ENCODE measurements at regions not wholly inside any gene's neighbourhood (a gene's known extent, or its start where the extent isn't known, plus 50 kb on each side); places are given as distances from the start of the nearest gene placed in this dataset.

GRCh38 chr18:40582105-40582504 lies 1372.9 kb upstream of the PIK3C3 start:
- no peak for DNase-seq

- DNase-seq: no peak
These were observed 1377.1 kb upstream of the PIK3C3 start for GRCh38 chr18:40577981-40578365.

DNA sequence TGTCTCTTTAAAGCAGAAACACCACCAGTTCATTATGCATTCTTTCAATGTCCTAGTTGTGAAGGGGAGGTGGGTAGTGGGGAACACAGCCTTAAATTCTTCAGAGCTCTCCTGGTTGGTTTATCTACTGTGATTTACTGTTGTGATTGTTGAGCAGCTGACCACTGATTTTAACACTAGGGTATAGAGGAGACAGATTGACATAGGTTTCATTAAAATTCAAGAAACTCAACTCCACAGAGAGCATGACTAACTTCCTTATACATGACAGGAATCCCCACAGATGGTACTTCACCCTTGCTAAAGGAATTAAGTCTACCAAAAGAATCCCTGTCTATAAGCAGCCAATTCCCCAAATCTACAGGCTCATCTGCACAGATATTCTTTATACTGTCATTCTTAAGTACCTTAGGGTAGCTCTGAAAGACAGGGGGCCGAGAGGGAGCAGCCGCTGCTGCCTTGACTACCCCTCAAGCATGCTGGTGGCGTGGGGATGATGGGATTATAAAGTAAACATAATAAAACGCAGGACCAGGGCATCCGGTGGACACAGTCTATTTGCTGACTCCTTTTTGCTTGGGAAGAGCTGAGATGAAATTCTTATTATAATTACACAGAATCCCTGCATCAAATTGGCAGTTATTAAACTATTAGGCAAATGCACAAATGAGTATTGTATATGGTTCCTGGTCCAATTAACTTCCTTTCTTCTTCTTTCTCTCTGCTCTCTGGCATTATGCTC lies 1377.6 kb upstream of the PIK3C3 start:
- DNase-seq: no peak

DNA sequence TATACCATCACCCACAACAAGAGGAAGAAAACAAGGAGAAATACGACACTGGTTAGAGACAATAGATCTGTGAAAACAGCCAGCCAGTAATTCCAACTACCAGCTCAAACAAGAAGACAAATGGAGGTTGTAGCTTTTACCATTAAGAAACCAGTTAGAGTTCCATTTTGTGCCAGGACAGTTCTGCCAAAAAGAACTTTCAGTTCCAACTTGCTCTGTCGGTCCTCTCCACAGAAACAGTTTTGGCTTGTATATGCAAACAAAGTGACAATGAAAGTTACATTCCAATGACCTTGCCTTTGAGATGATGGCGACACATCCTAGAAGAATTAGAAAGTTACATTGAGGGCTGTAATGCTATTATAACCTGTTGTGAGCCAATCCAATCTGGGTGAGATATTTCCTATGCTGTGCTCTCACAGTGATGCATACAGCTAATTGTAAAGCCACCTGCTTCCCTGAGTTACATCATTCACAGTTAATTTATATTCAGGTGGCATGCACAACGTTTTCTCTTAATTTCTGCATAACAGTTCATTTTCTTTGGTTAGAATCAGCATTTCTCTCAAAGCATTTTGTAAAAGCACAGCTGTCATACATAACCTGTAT lies 1378.4 kb upstream of the PIK3C3 start:
- no peak for DNase-seq

DNA sequence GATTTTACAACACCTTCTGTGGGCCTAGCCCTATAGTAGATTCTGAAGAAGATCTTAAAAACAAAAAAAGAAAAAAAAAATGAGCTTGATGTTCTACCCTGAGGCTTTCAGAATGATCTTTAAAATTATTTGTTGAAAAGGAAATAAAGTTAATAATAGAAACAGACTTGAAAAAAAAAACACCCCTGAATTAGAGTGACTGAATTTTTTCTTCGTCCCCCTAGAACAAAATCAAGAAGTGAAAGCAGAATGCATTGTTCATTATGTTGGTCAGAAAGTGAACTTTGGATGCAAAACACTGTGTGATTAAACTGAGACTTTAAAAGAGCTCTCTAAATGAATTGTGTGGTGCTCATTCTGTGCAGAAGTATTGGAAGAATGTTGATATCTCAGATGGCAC lies 1384.4 kb upstream of the PIK3C3 start:
- DNase-seq: no peak

DNA sequence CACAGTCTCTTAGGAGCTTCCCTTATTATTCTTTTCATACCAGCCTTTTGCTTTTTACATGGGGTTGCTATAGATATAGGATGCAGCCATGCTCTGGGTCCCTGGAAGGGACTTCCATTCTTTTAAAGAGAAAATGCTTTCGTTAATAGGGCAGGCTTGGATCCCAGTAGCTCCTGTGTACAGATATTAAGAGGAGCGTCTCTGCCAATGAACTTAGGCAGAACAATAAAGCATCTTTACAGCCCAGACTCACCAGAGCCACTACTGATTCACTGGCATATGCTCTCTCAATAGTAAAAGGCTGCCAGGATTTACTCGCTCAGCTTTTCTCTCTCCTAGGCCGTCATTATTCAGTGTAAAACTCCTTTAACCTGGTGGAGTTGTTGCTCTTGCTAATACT lies 1385.4 kb upstream of the PIK3C3 start:
- no peak for DNase-seq

DNA sequence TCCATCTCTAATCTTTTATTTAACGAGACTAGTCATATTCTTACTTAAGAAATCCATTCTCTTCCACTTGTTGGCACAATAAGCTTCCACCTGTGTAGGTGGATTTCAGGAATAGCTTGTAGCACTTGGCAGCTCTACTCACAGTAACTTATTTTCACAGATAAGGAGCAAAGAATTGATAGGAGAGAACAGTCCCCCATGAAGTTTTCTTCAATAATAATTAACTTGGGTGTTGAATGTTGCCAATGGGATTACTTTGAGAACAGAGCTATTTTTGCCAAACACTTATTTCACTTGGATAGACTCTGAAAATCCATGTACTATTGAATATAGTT lies 1388.6 kb upstream of the PIK3C3 start:
- DNase-seq: no peak

DNA sequence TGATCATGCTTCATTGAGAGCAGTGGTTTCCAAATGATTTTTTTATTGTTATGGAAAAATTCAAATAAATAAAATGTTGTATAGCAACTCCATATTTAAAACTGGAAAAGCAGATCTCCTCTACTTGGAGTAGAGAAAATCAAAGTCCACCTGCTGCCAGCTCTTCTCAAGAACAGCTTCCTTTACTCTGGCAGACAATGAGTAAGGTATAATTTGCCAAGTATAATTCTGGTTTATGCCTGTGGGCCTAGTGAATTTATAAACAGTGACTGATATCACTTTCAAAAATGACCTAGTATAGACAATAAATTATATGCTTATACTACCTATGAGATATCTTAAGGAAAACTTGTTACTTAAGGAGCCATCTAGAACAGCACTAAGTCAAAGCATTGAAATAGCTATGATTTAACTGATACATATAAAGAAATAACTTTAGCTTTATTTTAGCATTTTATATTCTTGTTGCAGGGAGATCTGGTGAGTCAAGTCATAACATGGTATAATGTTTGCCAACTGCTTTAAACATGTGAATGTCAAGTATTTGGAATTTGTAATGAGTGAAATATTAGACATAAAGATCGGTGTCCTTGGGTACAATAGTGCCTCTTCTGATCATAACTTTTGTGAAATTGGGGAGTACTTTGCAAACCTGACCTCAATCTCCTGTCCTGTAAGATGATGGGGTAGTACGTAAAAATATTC lies 1389.1 kb upstream of the PIK3C3 start:
- DNase-seq: no peak

DNA sequence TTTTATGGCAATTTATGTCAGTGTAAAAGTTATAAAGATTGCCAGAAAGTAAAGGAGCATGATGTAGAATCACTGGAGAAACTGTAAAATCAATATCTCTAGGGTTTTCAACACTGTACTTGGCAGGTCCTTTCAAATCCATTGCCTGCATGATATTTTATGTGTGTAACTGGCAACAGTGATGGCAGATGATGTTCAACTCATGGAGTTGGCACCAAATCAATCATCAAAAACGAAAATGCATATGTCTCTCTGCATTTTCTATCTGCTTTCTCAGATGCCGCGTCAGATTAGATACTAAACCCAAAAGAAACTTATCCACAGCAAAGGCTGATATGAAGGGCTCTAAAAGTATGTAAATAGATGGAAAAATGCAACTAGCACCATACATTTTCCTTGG lies 1395.5 kb upstream of the PIK3C3 start:
- no peak for DNase-seq

DNA sequence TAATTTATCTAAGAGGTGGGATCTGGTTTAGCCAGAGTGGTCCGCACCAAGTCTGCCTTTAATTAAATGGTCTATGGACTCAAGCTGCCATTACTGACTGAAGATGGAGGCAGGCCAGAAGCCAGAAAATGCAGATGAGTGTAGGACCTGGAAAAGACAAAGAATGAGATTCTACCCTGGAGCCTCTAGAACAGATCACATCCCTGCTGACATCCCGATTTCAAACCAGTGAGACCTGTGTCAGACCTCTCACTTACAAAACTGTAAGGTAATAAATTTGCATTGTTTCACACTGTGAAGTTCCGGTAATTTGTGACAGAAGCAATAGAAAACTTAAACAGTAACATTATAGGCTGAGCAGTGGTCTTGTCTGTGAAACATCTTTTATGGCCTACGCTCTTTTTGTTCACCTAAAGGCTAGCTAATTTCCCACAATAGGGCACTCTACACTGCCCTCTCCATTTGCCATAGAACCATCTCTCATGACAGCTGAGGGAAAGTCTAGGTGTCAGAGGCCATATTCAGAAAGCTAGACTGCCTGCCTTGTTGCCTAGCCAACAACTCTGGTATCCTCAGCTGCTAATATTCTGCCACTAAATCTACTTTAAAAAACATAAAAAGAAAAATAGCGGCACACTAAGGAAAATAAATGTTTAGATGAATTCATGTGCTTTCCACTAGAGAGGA lies 1396.2 kb upstream of the PIK3C3 start:
- DNase-seq: no peak

- DNase-seq: no peak
These were observed 1399.1 kb upstream of the PIK3C3 start for GRCh38 chr18:40555914-40556313.

DNA sequence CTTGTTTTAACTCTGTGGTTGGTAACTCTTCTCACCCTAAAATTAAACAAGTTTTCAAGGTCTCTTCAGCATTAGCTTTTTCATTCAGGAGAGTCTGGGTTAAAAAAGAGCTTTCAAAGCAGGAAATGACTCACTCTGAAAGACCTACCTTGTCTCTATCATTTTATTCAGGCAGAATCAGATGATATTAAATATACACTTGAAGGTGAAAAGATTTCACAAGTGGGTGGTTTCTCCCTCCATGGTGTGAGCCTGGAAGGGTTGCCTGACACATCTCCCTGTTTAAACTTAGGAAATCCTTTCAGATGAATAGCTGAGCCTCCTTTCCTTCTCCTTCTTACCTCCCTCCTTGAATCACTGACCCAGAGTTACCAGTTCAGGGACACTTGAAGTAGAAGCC lies 1402.0 kb upstream of the PIK3C3 start:
- DNase-seq: no peak

GRCh38 chr18:40546875-40547274 lies 1408.2 kb upstream of the PIK3C3 start:
- no peak for DNase-seq

DNA sequence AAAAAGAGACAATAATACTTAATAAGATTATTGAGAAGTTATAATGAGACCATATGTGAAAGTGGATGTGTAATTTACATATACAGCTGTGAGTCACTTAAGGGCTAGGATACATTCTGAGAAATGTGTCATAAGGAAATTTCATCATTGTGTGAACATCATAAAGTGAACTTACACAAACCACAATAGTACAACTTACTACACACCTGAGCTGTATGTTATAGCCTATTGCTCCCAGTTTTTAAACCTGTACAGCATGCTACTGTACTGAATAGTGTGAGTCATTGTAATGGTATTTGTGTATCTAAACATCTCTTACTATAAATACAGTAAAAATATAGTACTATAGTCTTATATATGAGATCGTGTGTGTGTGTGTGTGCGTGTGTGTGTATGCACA lies 1420.3 kb upstream of the PIK3C3 start:
- DNase-seq: no peak

DNA sequence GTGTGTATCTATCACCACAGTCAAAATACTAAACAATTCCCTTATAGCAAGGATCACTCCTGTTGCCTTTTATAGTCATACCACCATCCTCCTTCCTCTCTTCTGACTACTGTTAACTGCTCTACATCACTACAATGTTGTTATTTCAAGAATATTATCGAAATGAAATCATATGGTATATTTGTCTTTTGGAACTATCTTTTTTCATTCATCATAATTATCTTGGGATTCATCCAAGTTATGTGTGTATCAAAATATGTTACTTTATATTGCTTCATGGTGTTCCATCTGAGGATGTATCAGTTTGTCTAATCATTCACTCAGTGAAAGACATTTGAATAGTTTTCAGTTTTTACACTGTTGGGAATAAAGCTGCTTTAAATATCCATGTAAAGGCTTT lies 1423.0 kb upstream of the PIK3C3 start:
- no peak for DNase-seq

DNA sequence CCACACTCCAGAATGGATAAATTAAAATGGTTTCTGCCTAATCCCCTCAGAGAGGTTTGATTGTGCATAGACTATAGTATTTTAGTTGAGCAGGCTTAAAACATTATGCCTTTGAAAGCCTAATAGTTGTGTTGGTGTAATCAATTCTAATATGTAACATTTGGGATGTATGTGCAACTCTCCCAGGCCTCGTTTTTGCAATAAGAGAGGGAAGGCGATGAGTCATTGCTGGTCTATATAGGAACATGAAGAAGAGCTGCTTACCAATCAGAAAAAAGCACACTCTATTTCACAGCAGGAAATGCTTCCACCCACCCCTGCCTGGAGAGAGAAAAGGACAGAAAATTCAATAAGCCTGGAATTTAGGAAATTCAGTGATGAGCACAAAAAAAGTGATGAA lies 1424.0 kb upstream of the PIK3C3 start:
- DNase-seq: no peak

GRCh38 chr18:40529478-40529877 lies 1425.6 kb upstream of the PIK3C3 start:
- DNase-seq: no peak

- DNase-seq: no peak
These were observed 1430.2 kb upstream of the PIK3C3 start for GRCh38 chr18:40524881-40525280.

DNA sequence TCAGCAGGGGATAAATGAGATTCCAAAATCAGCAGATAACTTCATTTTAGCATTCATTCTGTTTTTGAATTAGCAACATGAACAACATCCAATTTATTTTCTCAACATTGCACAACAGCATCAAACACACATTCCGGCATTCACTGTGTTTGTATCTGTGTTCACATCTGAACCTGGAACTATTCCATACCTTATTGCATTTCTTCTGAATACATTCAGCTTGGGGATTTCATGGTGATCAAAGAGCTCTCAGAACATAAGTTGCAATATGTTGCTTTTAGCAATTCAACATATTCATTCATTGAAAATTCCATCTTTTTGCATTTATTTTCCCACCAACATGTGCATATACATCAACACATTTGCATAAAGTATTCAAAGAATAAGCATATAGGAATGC lies 1431.7 kb upstream of the PIK3C3 start:
- DNase-seq: no peak

GRCh38 chr18:40501026-40501425 lies 1454.0 kb upstream of the PIK3C3 start:
- no peak for DNase-seq

GRCh38 chr18:40494603-40495002 lies 1460.4 kb upstream of the PIK3C3 start:
- no peak for DNase-seq

GRCh38 chr18:40493316-40493715 lies 1461.7 kb upstream of the PIK3C3 start:
- DNase-seq: no peak

GRCh38 chr18:40489301-40489700 lies 1465.7 kb upstream of the PIK3C3 start:
- DNase-seq: no peak

DNA sequence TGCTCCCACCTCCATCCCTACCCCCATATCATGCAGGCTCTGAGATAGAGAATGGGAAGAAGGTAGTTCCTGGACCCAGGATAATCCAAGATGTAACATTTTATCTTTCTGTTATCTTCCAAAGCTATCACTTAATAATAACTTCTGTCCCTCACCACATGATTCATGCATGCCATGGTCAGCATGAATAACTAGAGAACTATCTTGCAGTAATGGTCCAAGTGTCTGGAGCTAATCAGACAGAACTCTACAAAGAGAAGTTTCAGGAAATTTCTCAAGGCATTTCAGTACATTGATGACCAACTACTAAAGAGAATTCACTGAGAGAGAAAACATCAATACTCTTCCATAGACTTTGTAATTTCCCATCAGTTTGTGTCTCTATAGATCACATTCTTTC lies 1469.7 kb upstream of the PIK3C3 start:
- no peak for DNase-seq

Measured in CD4-positive, alpha-beta T cell treated with Interleukin-4 for 4 hours (primary cell).